ENCODE measurements at regions not wholly inside any gene's neighbourhood (a gene's known extent, or its start where the extent isn't known, plus 50 kb on each side); places are given as distances from the start of the nearest gene placed in this dataset.
"Not testable (repeated sequence)": the region's sequence is repeated elsewhere in the genome, so short reads cannot be mapped to it uniquely, and the experiment has no call there.

GRCh38 chr1:157326173-157326859 is 188.1 kb upstream of the ETV3 start:
- DNase-seq (ENCODE audit: low read depth in 2 of 2) = no peak

GRCh38 chr1:157325220-157325619 is 187.0 kb upstream of the ETV3 start:
- no peak for DNase-seq (ENCODE audit: low read depth in 2 of 2)

DNA sequence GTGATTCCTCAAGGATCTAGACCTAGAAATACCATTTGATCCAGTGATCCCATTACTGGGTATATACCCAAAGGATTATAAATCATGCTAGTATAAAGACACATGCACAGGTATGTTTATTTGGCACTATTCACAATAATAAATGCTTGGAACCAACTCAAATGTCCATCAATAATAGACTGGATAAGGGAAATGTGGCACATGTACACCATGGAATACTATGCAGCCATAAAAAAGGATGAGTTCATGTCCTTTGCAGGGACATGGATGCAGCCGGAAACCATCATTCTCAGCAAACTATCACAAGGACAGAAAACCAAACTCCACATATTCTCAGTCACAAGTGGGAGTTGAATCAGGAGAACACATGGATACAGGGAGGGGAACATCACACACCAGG is 183.8 kb upstream of the ETV3 start:
- DNase-seq (ENCODE audit: low read depth in 2 of 2) = not testable (repeated sequence)

DNA sequence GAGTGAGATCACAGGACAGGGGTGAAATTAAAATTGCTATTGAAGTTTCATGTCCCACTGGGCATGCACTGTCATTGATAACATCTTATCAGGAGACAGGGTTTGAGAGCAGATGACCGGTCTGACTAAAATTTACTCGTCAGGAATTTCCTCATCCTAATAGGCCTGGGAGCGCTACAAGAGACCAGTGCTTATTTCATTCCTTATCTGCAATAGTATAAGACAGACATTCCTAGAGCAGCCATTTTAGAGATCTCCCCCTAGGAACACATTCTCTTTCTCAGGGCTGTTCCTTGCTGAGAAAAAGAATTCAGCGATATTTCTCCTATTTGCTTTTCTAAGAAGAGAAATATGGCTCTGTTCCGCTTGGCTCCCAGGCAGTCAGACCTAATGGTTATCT is 181.4 kb upstream of the ETV3 start:
- no peak for DNase-seq (ENCODE audit: low read depth in 2 of 2)

- DNase-seq (ENCODE audit: low read depth in 2 of 2) = not testable (repeated sequence)
These were observed 179.0 kb upstream of the ETV3 start for GRCh38 chr1:157317229-157317628.

DNA sequence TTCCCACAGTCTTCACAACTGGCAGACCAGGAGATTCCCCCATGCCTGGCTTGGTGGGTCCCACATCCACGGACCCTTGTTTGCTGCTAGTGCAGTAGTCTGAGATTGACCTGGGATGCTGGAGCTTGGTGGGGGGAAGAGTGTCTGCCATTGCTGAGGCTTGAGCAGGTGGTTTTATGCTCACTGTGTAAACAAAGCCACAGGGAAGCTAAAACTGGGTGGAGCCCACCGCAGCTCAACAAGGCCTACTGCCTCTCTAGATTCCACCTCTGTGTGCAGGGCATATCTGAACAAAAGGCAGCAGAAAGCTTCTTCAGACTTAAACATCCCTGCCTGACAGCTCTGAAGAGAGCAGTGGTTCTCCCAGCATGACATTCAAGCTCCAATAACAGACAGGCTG is 177.3 kb upstream of the ETV3 start:
- DNase-seq (ENCODE audit: low read depth in 2 of 2) = no peak

GRCh38 chr1:157314408-157314807 is 176.2 kb upstream of the ETV3 start:
- no peak for DNase-seq (ENCODE audit: low read depth in 2 of 2)

GRCh38 chr1:157313240-157313807 is 175.1 kb upstream of the ETV3 start:
- no peak for DNase-seq (ENCODE audit: low read depth in 2 of 2)

- DNase-seq (ENCODE audit: low read depth in 2 of 2) = no peak
These were observed 174.1 kb upstream of the ETV3 start for GRCh38 chr1:157312082-157312812.

DNA sequence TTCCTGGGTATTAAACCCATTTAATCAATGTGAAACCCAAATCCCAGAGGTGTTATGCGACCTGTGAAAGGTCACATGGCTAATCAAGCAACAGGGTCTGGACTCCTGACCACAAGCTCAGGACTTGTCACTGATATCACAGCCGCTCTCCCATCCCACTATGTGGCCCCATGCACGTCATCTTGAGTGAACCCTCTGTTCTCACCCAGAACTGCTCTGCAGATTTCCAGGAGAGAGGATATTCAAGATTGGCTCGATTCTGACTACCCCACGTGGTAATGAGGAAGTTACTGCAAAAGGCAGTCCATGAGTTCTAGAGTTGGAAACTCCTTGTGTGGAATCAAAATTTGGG is 173.5 kb upstream of the ETV3 start:
- DNase-seq (ENCODE audit: low read depth in 2 of 2) = no peak

DNA sequence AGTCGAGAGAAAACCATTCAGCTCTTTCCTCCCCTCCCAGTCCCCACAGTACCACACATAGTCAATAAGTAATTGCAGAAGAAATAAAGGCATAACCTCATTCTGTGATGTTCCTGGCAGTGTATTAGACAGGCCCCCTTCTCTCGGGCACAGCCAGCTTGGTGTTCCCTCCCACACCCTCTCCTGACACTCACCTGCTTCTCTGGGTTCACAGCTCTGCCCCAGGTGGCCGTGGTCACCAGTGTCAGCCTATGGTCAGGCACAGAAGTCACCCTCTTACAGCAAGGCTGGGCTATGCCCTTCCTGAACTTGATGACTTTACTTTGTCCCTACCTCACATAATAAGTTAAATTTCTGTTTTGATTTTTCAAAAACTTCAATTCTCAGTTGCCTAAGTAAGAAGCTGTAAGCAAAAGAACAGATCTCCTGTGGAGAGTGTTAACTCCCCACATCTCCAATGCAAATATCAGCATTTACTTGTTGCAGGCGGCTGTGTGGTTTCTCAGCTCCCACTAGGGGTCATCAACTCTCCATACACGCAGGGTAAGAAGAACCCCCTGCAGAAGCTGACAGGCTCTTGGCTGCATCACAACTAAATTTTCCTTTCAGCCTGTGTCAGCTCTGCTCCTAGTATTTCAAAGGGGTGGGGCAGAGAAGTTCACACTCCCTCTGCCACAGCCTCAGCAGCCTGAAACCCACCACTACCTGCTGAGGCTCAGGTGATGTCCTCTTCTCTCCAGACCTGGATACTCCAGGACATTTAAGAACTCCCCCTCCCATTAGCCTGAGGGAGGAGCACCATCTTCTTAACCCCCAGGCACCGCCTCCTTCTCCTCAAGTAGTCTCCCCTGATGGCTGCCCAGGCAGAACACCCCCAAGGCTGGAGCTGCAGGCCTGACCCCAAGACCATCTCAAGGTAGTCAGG is 172.9 kb upstream of the ETV3 start:
- not testable (repeated sequence) for DNase-seq (ENCODE audit: low read depth in 2 of 2)

DNA sequence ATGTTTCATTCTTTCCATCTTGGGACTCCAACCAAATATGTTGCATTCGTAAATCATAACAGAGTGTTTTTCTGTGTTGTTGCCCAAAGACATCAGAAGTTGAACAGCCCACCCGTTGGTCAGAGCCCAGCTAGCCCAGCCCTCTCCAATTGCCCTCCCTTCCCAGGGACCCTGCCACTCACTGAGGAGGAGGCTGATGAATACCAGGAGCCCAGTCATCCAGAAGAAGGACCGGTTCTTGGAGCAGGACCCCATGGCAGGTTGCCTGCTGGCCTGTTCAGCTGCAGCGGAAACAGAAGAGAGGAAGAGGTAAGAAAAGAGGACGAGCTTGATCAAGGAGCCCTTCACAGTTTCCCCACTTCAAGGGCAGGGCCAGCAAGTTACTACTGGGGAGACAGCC is 172.2 kb upstream of the ETV3 start:
- no peak for DNase-seq (ENCODE audit: low read depth in 2 of 2)

DNA sequence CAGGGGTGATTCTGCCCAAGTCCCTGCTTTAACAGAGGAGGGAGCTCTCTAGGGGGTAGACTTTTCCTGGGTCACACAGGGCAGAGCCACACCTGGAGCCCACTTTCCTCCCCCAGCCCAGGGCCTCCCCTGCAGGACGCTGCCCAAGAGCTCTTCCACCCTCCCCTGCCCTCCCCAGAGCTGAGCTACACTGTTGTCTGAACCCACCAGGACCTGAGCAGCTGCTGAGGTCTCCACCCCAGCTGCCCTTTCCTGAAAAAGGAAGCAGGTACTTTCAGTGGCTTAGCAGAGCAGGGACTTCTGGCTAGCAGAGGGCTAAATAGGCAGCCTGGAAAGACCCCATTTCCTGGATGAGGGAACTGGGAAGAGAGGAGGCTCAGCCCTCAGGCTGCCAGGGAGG is 169.3 kb upstream of the ETV3 start:
- DNase-seq (ENCODE audit: low read depth in 2 of 2) = no peak

DNA sequence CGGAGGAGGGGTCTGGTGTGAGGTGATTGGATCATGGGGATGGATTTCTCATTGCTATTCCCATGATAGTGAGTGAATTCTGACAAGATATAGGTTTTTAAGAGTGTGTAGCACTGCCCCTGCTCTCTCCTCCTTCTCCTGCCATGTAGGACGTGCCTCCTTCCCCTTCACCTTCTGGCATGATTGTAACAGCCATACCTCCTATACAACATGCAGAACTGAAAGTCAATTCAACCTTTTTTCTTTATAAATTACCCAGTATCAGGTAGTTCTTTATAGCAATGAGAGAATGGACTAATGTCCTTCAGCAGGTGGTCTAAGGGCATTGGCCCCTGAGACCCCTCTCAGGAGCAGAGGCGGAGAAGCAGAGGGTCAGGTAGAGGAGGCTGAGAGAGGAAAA is 168.7 kb upstream of the ETV3 start:
- DNase-seq (ENCODE audit: low read depth in 2 of 2) = no peak

- no peak for DNase-seq (ENCODE audit: low read depth in 2 of 2)
These were observed 166.1 kb upstream of the ETV3 start for GRCh38 chr1:157304271-157304670.

DNA sequence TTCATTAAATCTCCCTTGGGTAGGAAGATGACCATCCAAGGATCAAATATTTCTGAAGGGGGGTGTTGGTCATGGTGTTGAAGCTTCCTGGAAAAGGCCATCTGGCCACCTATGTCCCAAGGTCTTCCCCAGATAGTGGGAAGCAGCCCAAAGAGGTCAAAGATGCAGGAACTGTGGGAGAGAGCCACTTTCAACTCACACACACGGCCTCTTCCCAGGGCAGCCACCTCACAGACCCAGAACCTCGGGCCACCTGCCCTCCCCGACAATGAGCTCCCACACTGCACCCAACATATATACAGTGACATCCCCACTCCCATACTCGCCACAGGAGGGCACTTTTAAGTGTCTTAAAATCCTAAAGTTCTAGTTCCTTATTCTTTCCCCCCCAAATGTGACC is 164.5 kb upstream of the ETV3 start:
- no peak for DNase-seq (ENCODE audit: low read depth in 2 of 2)

- DNase-seq (ENCODE audit: low read depth in 2 of 2) = no peak
These were observed 164.0 kb upstream of the ETV3 start for GRCh38 chr1:157302199-157302497.

DNA sequence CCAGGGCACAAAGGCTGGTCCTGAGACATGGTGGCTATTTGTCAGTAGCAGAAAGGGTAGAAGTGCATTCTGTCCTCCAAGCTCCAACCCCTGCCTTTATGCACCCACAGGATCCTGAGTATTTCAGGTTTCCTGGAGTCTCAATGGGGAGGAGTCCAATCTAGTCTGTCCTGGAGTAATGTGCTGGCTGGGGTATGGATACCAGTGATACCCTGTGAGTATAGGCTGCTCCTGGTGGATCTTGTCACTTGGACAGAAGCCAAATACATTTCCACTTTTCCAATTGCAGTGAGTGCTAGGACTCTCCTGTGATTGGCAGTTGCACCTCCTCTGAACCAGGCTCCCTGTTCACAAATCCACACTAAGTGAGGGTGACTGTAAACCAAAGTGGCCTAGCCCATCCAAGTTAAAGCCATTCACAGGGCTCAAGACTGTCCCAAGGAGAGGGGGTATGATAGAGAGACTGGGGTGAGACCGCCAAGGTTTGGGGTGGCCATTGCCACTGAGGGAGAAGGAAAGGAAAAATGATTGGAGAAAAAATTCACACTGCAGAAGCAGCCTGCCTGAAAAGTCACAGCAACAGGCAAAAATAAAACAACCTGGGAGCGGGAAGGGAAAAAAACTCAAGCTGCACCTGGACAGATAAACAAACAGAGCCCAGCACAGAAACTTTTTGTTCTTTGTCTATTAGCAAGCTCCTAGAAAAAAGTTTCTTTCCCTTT is 163.4 kb upstream of the ETV3 start:
- DNase-seq (ENCODE audit: low read depth in 2 of 2) = no peak

DNA sequence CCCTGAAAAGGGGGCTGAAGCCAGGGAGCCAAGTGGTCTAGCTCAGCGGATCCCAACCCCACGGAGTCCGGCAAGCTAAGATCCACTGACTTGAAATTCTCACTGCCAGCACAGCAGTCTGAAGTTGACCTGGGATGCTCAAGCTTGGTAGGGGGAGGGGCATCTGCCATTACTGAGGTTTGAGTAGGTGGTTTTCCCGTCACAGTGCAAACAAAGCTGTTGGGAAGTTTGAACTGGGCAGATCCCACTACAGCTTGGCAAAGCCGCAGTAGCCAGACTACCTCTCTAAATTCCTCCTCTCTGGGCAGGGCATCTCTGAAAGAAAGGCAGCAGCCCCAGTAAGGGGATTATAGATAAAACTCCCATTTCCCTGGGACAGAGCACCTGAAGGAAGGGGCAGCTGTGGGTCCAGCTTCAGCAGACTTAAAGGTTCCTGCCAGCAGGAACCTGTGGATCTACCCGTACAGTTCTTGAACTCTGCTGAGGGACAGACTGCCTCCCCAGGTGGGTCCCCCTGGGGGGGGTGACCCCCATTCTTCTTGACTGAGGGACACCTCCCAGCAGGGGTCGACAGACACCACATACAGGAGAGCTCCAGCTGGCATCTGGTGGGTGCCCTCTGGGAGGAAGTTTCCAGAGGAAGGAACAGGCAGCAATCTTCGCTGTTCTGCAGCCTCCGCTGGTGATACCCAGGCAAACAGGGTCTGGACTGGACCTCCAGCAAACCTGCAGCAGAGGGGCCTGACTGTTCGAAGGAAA is 156.4 kb upstream of the ETV3 start:
- not testable (repeated sequence) for DNase-seq (ENCODE audit: low read depth in 2 of 2)

- DNase-seq (ENCODE audit: low read depth in 2 of 2) = no peak
These were observed 154.8 kb upstream of the ETV3 start for GRCh38 chr1:157292809-157293564.
